ENCODE measurements at regions not wholly inside any gene's neighbourhood (a gene's known extent, or its start where the extent isn't known, plus 50 kb on each side); places are given as distances from the start of the nearest gene placed in this dataset.

- H3K36me3 ChIP-seq (ENCODE audit: control insufficient read depth in 2 of 2, insufficient read depth in 1 of 2, low read length in 2 of 2) = no peaks in the 10 kb centered on the region
- ChIA-PET CTCF (no interaction called here), POLR2A (no interaction called here)
- no peaks in the 10 kb centered on the region for H3K9me3 ChIP-seq (ENCODE audit: control insufficient read depth, insufficient read depth, low read depth, low read length)
- H3K27ac ChIP-seq (ENCODE audit: extremely low read depth, low read depth, low read length) = no peak overlapping the region
- no peak for TF ChIP-seq GLI4 (tag by site-specific recombination; IDR thresholded peaks at IDR 0.05)
- no peak for TF ChIP-seq ZNF366 (tag by site-specific recombination; conservative IDR thresholded peaks at IDR 0.05)
- TF ChIP-seq ZNF148 (tag by site-specific recombination; IDR thresholded peaks at IDR 0.05; ENCODE audit: borderline replicate concordance) = no peak
- TF ChIP-seq ZNF214 (tag by site-specific recombination; IDR thresholded peaks at IDR 0.05; ENCODE audit: borderline replicate concordance) = no peak
- TF ChIP-seq ZNF10 (tag by site-specific recombination; IDR thresholded peaks at IDR 0.05) = no peak
- no peak for TF ChIP-seq ZNF645 (tag by site-specific recombination; IDR thresholded peaks at IDR 0.05)
- no peaks in the 10 kb centered on the region for H3K4me1 ChIP-seq (ENCODE audit: control insufficient read depth, insufficient read depth, low read length)
- no peak overlapping the region for H3K4me3 ChIP-seq (ENCODE audit: low read depth, low read length)
These were observed 1268.3 kb downstream of the XPNPEP1 start for GRCh38 chr10:108655057-108655456.

GRCh38 chr10:108653531-108653930 is 1269.8 kb downstream of the XPNPEP1 start:
- H3K27ac ChIP-seq (ENCODE audit: extremely low read depth, low read depth, low read length) = no peak overlapping the region
- TF ChIP-seq ZSCAN30 (tag by site-specific recombination; IDR thresholded peaks at IDR 0.05) (no peak), ZNF112 (tag by site-specific recombination; IDR thresholded peaks at IDR 0.05) (no peak), CTCF (tag by site-specific recombination; IDR thresholded peaks at IDR 0.05) (no peak), ZNF518A (tag by site-specific recombination; conservative IDR thresholded peaks at IDR 0.05; ENCODE audit: low read depth) (no peak), ZNF660 (tag by site-specific recombination; IDR thresholded peaks at IDR 0.05) (no peak), ZNF580 (tag by site-specific recombination; IDR thresholded peaks at IDR 0.05) (no peak), ZNF221 (tag by site-specific recombination; IDR thresholded peaks at IDR 0.05; ENCODE audit: borderline replicate concordance) (no peak), TSHZ1 (tag by site-specific recombination; IDR thresholded peaks at IDR 0.05; ENCODE audit: borderline replicate concordance) (no peak)
- ChIA-PET POLR2A (no interaction called here), CTCF (no interaction called here)
- no peak overlapping the region for H3K4me3 ChIP-seq (ENCODE audit: low read depth, low read length)
- H3K36me3 ChIP-seq (ENCODE audit: control insufficient read depth in 2 of 2, insufficient read depth in 1 of 2, low read length in 2 of 2) = no peaks in the 10 kb centered on the region
- no peaks in the 10 kb centered on the region for H3K4me1 ChIP-seq (ENCODE audit: control insufficient read depth, insufficient read depth, low read length)
- no peaks in the 10 kb centered on the region for H3K9me3 ChIP-seq (ENCODE audit: control insufficient read depth, insufficient read depth, low read depth, low read length)
